ENCODE measurements at regions not wholly inside any gene's neighbourhood (a gene's known extent, or its start where the extent isn't known, plus 50 kb on each side); places are given as distances from the start of the nearest gene placed in this dataset.

DNA sequence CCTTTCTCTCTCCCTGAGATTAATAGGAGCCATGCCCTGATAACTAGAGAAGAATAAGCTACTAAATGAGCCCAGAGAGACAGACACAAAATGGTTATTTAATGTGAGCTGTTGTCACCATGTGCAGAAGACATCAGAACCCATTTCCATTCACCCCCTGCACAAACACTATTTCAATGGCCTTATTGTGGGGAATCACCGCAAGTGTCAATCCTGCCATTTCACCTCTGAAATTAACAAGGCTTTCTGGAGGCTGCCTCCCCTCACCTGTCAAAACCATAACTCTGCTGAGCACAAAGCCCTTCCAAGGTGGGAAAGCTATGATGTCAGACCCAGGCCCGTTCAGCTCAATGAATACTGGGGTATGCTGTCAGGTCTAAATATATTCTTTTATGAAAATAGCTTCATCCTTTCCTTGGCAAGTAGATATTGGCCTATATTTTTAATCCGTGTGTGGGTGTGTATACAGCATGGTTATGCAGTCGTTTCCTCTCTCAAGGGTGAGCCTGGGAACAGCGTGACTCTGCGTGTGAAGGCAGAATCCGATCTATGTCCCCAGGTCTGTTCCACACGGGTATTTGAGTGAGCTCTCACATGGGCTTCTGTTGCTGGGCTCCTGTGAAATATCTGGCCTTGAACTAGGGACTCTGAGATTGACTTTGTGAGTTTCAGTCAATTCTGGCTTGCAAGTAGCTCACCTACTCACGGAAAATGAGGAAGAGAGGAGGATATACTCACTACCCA lies 266.3 kb downstream of the FBXW7 start:
- DNase-seq (ENCODE audit: low spot score): no peak

GRCh38 chr4:152267811-152268210 lies 268.1 kb downstream of the FBXW7 start:
- DNase-seq (ENCODE audit: low spot score): no peak

GRCh38 chr4:152266831-152267480 lies 268.9 kb downstream of the FBXW7 start:
- no peak for DNase-seq (ENCODE audit: low spot score)

- DNase-seq (ENCODE audit: low spot score): peak; percentile 92
Measured at GRCh38 chr4:152265149-152265621, 270.7 kb downstream of the FBXW7 start.

DNA sequence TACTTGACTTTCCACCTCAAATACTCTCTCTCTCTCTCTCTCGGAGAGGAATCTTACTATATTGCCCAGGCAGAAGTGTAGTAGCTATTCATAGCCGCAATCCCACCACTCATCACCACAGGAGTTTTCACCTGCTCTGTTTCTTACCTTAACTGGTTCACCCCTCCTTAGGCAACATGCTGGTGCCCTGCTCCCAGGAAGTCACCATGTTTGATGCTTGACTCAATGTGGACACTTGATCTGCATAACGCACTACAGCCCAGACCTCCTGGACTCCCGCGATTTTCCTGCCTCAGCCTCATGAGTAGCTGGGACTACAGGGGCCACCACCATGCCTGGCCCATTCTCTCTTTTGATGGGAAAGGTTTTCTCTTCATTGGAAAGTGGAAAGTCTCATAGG lies 271.8 kb downstream of the FBXW7 start:
- DNase-seq (ENCODE audit: low spot score): no peak

DNA sequence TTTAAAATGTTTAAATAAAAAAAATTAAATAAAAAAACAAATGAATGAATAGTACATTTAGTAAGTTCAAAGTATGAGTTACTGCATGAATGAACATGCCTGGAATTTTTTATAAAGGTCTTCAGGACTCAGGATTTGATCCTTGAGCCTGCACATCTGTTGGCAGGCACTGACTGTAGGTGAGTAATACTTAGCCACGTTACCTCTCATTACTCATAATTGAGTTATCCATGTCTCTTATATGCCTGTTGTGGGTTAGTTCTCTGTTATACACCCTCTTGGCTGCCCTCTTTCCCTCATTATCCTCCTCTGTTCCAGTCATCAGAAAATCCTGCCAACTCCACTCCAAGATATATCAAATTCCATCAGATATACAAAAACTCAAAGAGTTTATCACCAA lies 276.0 kb downstream of the FBXW7 start:
- no peak for DNase-seq (ENCODE audit: low spot score)

DNA sequence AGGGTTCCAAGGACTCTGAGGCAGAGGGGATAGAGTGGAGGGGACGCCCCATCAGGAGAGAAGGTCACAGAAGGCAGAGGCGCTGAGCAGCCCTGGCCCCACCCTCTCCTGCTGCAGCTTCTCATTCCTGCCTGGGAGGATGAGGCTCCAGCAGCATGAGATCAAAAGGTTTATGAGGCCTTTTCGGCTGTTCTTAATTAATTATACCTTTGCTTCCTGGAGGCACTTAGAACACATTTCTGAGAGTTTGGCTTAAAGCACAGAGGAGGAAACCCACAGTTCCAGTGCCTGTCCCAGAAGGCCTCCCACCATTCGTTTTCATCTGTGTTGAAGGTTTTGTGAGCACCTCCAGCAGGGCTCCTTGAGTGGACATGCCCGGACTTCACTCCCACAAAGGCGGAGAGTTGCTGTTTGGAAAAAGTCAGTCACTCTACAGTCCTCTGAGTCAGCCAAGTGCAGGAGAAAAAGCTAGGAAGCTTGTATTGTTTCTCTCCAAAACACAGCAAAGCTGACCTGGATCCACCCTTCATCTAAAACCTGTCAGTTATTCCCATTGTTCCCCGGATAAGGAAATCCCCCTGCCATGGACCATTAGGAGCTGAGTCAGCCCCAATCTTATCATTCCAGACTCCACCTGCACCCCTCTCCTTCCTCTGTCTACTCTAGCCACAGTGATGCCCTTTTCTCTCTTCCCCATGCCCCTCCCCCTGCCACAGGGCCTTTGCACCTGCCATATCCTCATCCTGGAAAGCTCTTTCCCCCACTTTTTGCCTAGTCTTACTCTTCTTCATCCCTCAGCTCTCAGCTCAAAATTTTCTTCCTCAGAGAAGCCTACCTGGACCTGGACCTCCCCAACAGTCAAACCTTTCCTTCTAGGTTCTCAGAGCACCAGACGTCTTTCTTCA lies 276.8 kb downstream of the FBXW7 start:
- DNase-seq (ENCODE audit: low spot score): no peak

- DNase-seq (ENCODE audit: low spot score): no peak
Measured at GRCh38 chr4:152258391-152258790, 277.5 kb downstream of the FBXW7 start.

GRCh38 chr4:152257601-152258066 lies 278.3 kb downstream of the FBXW7 start:
- no peak for DNase-seq (ENCODE audit: low spot score)

- DNase-seq (ENCODE audit: low spot score): no peak
Measured at GRCh38 chr4:152256996-152257395, 278.9 kb downstream of the FBXW7 start.

DNA sequence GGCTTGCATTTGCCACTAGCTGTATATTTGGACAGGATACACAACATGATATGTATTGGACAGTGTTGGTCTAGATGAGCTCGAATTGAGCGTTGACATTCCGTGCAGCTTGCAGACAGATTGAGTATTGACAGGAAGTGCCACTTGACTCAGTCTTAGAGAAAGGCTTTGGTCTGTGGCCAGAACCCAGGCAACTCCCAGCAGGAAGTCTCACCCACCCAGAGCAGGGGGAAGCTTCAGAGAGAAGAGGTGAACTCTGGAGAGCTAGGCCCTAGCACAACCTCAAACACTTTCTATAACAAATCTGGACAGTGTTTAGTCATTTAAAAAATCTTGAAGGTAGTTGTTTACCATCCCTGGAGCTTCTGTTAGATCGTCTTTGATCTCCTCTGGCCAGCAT lies 280.5 kb downstream of the FBXW7 start:
- no peak for DNase-seq (ENCODE audit: low spot score)

DNA sequence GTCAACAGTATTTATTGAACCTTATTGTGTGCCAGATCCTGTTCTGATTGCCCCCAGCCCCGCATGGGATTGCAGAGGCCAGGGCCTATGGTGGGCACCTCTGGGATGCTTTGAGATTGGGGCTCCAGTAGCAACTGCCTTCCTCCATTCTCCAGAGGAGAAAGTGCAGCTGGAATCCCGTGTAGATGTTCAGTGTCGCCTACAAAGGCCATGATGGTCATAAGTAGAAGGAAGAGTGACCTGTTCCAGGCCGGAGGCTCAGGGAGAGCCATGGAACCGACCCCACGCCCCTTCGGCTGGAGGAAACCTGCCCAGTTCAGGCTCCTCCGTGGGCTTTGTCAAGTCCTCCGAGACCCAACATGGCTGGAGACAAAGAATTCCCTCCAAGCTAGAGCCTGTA lies 287.5 kb downstream of the FBXW7 start:
- no peak for DNase-seq (ENCODE audit: low spot score)

DNA sequence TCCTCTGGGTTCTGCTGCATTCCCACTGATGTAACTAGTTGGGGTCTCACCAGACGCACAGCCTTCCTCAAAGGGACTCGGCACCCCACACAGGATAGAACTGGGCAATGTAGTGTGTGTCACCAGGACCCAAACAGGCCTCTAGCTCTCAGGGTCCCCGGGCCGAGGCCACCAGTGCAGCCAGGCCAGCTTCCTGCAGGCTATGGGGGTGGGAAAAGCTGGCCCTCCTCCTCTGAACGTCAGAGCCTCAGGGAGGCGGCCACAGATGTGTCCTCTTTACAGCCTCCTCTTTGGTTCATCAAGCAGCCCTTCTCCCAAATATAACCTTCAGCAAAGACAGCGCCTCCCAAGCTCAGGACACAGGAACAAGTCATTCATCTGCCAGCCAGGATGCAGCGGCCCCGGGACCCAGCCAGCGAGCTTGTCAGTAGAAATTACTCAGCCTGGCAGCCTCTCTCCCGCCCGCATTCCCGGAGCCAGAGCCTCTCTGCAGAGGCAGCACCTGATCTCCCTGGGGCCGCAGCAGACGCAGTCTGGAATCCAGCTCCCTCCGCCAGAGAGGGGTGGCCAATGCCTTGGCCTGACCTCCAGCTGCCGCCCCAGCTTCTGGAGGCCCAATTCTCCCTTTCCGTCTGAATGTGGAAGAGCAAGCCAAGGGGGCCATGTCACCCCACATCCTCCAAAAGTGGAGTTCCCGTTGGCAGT lies 288.5 kb downstream of the FBXW7 start:
- no peak for DNase-seq (ENCODE audit: low spot score)

DNA sequence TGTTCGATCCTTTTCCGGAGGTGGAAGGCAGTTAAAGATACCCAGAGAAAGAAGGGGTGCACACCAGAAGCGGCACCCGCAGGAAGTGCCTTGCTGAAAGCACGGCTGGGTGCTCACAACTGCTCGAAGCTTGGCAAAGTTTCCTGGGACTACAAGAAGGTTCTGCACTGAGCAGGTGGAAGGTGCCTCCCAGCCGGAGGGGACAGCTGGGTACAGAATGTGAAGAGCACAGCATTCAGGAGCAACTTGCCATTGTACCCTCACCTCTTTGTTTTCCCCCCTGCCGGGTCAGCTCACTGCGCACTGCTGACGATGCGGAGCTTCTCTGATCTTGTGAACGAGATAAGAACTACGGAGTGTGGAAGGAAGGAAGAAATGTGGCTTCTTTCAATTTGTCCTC lies 289.2 kb downstream of the FBXW7 start:
- no peak for DNase-seq (ENCODE audit: low spot score)

- DNase-seq (ENCODE audit: low spot score): no peak
Measured at GRCh38 chr4:152245680-152246079, 290.2 kb downstream of the FBXW7 start.

DNA sequence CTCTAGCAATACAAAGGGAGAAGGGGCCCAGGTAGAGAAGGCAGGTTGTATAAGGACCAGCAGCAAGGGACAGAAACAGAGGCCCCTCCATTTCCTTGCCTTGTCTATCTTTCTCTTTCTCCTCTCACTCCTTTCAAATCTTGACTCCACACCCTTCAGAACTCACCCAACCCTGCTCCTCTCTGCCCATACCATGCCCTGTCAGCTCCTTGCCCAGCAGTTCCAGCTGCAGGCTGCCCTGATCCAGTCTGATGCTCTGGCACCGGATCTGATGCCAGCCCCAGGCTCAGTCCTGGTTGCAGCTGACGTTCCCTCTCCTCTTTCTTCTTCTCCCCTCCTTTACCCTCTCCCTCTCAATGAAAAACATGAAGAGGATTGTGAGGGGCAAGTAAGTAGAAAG lies 291.2 kb downstream of the FBXW7 start:
- no peak for DNase-seq (ENCODE audit: low spot score)

DNA sequence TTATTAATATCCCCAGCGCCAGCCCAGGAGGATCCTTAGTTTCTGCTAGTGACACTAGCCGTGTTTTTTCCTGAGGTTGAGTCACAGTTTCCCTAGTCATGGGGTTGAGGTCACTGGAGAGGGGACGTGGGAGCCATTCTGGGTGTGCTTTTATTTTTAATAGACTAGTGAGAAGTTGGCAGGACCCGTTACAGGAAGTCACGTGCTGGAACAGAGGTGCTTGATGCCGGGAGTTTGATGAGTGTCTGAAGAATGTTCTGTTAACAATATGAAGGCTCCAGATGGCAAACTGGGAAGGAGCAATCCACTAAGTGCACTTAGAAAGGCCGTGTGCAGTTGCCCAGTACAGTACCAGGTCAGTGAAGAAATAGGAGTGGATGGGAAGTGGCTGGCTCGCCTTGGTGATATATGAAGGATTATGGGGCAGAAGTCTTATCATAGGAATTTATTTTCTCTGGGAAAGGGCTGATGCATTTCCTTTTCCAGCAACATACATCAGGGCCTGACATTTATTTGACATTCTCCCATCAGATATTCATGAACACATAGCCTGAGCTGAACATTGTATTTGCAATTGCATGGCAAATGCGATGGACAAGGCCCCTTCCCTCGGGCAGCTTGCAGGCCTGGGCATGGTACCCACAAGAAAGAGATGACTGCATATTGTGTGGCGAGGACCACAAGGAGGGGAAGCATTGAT lies 291.8 kb downstream of the FBXW7 start:
- DNase-seq (ENCODE audit: low spot score): no peak

- no peak for DNase-seq (ENCODE audit: low spot score)
Measured at GRCh38 chr4:152243206-152243605, 292.7 kb downstream of the FBXW7 start.

DNA sequence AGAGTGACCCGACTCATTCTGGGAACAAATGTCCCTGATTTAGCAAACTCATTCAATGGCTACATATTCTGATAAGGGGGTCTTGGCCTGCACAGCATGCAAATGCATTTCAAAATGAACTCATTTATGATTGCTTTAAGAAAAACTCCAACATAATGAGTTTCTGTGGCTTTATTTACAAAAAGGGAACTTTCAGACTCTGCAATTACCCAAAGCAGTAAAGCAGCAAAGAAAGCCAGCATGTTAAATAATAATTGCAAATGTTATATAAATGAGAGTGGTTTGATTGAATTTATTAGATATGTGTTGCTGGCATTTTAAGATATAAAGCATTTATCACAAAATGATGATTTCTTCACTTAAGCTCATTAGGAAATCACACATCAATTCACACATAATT lies 295.7 kb downstream of the FBXW7 start:
- no peak for DNase-seq (ENCODE audit: low spot score)

DNA sequence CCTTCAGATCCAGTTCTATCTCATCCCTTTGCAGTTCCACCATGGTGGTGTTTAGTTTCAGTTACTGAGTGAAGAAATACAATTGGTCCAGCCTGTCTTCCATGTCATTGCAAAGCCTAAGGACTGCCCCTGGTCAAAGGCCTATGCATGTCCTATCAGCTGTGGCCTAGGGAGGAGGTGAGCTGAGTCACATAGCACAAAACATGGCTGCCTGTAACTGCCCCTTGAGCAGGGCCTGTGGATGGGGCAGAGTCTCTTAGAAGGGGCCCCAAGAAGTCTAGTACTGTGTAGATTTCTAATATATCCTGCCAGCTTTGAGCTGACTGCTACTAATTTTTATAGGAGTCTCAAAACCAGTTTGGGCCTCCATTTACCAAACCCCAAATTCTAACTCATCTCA lies 296.7 kb downstream of the FBXW7 start:
- DNase-seq (ENCODE audit: low spot score): no peak

- DNase-seq (ENCODE audit: low spot score): no peak
Measured at GRCh38 chr4:152236519-152237056, 299.3 kb downstream of the FBXW7 start.
